PFSK-1 (cell line): ENCODE measurements at regions not wholly inside any gene's neighbourhood (a gene's known extent, or its start where the extent isn't known, plus 50 kb on each side); places are given as distances from the start of the nearest gene placed in this dataset.

ENCODE experiments used
- FOXP2 ChIP-seq: optimal IDR thresholded peaks from 2 replicates; pipeline ENCODE3; 2011; ENCODE audit warnings: borderline replicate concordance, control low read depth, inconsistent platforms; ENCODE audit not compliant: insufficient read depth; ENCODE audit errors: extremely low read length, extremely low read depth
- POLR2AphosphoS5 ChIP-seq: IDR thresholded peaks from 2 replicates; pipeline ENCODE4 v1.6.1; 2012; ENCODE audit warnings: low read depth, mild to moderate bottlenecking, control low read depth, low read length, moderate library complexity
- REST ChIP-seq, 2 experiments: IDR thresholded peaks; 2 replicates each; pipeline versions ENCODE4 v1.6.1 to v1.8.0; 2011 to 2012; ENCODE audit warnings: low read depth in 2 of 2, low read length in 2 of 2, control low read depth in 1 of 2, inconsistent platforms in 1 of 2, mild to moderate bottlenecking in 1 of 2, moderate library complexity in 1 of 2; ENCODE audit not compliant: insufficient read depth in 1 of 2
- SIN3A ChIP-seq: IDR thresholded peaks from 2 replicates; pipeline ENCODE4 v1.6.1; 2012; ENCODE audit warnings: mild to moderate bottlenecking, low read length, moderate library complexity, borderline replicate concordance; ENCODE audit not compliant: insufficient read depth
- TAF1 ChIP-seq: IDR thresholded peaks from 2 replicates; pipeline ENCODE4 v1.6.1; 2012; ENCODE audit warnings: low read length, control low read depth, borderline replicate concordance; ENCODE audit not compliant: insufficient read depth

GRCh38 chr1:232579958-232580941, 49.7 kb downstream of the SIPA1L2 start:
- TF ChIP-seq SIN3A (no peak), FOXP2 (no peak), REST (IDR thresholded peaks at IDR 0.05; ENCODE audit: insufficient read depth in 1 of 2, low read depth in 2 of 2, low read length in 2 of 2) (no peak), TAF1 (no peak), POLR2AphosphoS5 (no peak)

GRCh38 chr1:232579466-232579865, 50.5 kb downstream of the SIPA1L2 start:
- no peak for TF ChIP-seq TAF1
- TF ChIP-seq POLR2AphosphoS5, result no peak
- TF ChIP-seq SIN3A, result no peak
- TF ChIP-seq REST (IDR thresholded peaks at IDR 0.05; ENCODE audit: insufficient read depth in 1 of 2, low read depth in 2 of 2, low read length in 2 of 2), result no peak
- no peak for TF ChIP-seq FOXP2

GRCh38 chr1:232578651-232579195, 51.2 kb downstream of the SIPA1L2 start:
- TF ChIP-seq TAF1 (no peak), SIN3A (no peak), POLR2AphosphoS5 (no peak), FOXP2 (no peak), REST (IDR thresholded peaks at IDR 0.05; ENCODE audit: insufficient read depth in 1 of 2, low read depth in 2 of 2, low read length in 2 of 2) (no peak)

GRCh38 chr1:232577772-232578171, 52.2 kb downstream of the SIPA1L2 start:
- no peak for TF ChIP-seq TAF1
- TF ChIP-seq REST (IDR thresholded peaks at IDR 0.05; ENCODE audit: insufficient read depth in 1 of 2, low read depth in 2 of 2, low read length in 2 of 2), result no peak
- no peak for TF ChIP-seq POLR2AphosphoS5
- TF ChIP-seq FOXP2, result no peak
- no peak for TF ChIP-seq SIN3A
